GM10248 (cell line): ENCODE measurements at regions not wholly inside any gene's neighbourhood (a gene's known extent, or its start where the extent isn't known, plus 50 kb on each side); places are given as distances from the start of the nearest gene placed in this dataset.

Source experiments
- CTCF ChIA-PET: fragments of 300-600 bp; sonication (Branson Sonifier 250); formaldehyde crosslinking; extraction: SDS; loops from one replicate; lab custom pipeline; 2021; ENCODE audit warnings: antibody characterized with exemption; lab: Yijun Ruan, JAX
- POLR2A ChIA-PET: fragments of 350-650 bp; sonication (Branson Sonifier 250); formaldehyde crosslinking; extraction: SDS; loops from one replicate; lab custom pipeline; 2020; ENCODE audit warnings: antibody characterized with exemption; lab: Yijun Ruan, JAX
- DNase-seq: peaks from one replicate; pipeline ENCODE4 v3.0.0; 2012; ENCODE audit errors: extremely low spot score
- TF ChIP-seq, protein P1 (sequence below): IDR thresholded peaks from 2 replicates; pipeline ENCODE4 v1.5.1; 2012; ENCODE audit warnings: mild to moderate bottlenecking, low read depth; ENCODE audit errors: extremely low read depth, missing control alignments, control extremely low read depth

DNA sequence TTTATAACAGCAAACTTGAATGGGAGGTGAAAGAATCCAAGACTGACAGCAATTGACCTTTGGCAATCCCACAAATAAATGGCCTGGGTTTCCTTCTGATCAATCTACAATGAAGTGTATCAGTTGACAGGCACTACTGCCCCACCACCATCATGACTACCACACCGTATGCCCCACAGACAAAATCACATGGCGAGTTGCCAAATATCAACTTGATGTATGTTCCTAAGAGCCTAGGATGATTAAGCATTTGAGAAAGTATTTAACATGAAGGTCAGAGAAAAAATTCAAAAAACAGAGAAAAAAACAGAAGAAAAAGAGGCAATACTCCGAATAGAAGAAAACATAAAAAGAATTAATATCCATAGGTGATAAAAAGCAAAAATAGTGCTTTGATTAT, 215.9 kb upstream of the STAC start:
- ChIA-PET POLR2A (no interaction called here), CTCF (no interaction called here)
- TF ChIP-seq, protein P1, sequence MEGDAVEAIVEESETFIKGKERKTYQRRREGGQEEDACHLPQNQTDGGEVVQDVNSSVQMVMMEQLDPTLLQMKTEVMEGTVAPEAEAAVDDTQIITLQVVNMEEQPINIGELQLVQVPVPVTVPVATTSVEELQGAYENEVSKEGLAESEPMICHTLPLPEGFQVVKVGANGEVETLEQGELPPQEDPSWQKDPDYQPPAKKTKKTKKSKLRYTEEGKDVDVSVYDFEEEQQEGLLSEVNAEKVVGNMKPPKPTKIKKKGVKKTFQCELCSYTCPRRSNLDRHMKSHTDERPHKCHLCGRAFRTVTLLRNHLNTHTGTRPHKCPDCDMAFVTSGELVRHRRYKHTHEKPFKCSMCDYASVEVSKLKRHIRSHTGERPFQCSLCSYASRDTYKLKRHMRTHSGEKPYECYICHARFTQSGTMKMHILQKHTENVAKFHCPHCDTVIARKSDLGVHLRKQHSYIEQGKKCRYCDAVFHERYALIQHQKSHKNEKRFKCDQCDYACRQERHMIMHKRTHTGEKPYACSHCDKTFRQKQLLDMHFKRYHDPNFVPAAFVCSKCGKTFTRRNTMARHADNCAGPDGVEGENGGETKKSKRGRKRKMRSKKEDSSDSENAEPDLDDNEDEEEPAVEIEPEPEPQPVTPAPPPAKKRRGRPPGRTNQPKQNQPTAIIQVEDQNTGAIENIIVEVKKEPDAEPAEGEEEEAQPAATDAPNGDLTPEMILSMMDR: no peak
- no peak for DNase-seq

DNA sequence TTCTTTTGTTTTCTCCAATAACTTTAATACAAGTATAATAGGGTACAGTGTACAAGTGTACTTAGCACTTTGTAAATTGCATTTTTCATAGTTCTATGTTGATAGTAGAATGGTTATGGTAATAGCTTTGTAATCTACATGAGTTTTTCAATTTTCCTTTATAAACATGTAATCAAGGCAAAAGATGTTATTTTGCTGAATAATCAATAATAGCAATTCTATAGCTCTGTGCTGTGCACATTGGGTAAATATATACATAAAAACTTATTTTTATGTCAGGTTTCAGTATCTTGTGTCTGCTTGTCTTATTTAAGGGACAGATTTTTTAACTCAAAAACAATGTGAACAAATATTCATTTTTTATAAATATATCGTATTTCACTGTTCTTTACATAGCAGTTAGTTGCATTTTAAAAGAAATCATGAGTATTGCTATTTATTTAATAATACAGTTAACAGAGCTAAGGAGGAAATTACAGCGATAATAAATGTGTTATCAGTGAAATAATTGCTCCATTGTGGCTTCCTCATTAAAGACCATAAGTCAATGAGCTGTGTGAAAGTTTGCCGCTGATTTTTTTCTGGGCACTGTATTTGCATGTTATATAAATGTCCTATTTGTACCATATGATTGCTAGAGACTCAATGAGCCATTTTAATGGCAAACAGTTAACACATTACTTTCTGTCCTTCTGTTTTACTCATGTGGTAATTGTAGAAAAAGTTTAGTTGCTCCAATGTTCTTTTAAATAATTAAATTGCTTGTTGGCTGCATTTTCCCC, 214.6 kb upstream of the STAC start:
- ChIA-PET CTCF (no interaction called here), POLR2A (no interaction called here)
- TF ChIP-seq, protein P1: no peak
- DNase-seq: no peak

DNA sequence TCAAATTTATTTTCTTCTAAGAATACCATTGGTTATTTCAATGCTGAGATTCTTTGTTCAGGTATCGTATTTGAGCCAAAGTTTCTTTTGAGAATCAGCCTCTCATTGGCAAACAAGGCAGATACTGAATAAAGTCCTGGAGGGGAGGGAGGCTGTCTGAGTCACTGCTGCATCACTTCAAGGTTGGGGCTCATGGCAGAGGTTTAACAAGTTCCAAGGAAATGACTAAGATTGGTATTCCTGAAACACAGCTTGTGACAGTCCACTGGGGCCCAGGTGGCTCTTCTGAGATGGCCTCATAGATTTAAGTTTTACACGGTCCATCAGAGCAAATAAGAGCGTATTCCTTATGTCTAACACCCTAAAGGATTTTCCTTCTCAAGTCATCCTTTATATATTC, 213.8 kb upstream of the STAC start:
- TF ChIP-seq, protein P1: no peak
- ChIA-PET CTCF (no interaction called here), POLR2A (no interaction called here)
- DNase-seq: no peak

DNA sequence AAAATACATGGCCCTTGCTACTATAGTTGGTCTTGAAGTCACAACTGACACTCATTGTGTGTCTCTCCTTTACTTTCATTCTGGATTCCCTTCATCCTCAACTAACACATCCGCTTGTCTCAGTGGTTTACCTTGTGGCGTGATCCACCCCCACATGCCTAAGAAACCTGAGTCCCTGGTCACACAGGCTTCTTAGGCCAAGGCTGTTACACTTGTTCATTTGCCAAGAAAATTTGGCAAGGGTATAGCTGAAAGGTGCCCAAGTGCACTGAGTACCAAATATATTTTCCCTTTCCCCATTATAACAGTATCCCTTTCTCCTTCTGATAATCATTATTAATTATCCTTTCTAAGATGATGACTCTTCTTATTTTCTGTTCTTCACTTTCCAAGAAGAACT, 207.6 kb upstream of the STAC start:
- TF ChIP-seq, protein P1: no peak
- ChIA-PET POLR2A (no interaction called here), CTCF (interaction anchor here (1.5 to 1.9 kb wide), 2 partner anchors 11 to 19 kb away, joined by 4 to 5 read pairs; no protein-coding TSS in a partner anchor)
- DNase-seq: no peak

DNA sequence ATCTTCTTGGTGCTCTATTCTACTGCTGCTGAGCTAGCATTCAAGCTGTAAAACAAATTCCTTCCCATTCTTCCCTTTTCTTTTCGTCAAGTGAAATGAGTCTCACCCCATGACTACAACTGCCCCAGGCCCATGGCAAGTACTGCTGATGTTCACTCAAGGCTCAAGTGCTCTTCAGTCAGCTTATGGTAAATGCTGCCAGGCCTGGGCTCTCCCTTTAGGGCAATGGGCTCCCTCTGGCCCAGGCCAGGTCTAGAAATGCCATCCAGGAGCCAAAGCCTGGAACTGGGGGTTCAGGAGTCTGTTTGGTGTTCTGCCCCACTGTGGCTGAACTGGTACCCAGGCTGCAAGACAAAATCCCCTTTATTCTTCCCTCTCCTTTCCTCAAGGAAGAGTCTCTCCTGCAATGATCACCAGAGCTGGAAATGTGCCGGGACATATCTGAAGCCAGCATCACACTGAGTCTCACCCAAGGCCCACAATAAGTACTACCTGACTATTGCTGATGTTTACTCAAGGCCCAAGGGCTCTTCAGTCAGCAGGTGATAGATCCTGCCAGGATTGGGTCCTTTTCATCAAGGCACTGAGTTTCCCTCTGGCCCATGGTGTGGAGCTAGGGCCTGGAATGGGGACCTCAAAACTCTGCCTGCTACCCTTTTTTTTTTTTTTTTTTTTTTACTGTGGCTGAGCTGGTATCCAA, 205.0 kb upstream of the STAC start:
- ChIA-PET CTCF (no interaction called here), POLR2A (no interaction called here)

DNA sequence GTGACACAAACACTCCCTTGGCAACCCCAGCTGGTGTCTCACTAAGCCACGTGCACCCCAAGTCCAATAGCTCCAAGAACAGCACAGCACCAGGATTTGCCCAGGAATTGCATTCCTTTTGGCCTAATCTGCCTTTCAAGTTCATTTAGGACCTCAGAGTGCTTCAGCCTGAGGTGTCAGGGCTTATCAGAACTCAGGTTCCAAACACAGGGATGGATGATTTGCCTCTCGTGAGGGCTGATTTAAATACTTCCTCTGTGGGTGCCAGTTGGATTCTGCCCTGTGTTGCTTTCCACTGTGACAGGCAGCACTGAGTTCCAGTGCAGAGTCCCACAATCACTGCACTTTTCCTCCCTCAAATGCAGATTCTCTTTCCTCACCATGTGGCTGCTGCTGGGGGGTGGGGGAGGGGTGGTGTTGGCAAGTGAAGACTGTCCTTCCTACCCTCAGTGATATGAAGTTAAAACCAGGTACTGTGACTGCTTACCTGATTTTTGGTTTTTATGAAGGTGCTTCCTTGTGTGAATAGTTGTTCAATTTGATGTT, 204.3 kb upstream of the STAC start:
- TF ChIP-seq, protein P1: no peak
- ChIA-PET POLR2A (no interaction called here), CTCF (no interaction called here)
- DNase-seq: no peak

More for the DNA sequence above, 205.0 kb upstream of the STAC start:
- no peak for DNase-seq
- TF ChIP-seq, protein P1: no peak
